ENCODE measurements at regions not wholly inside any gene's neighbourhood (a gene's known extent, or its start where the extent isn't known, plus 50 kb on each side); places are given as distances from the start of the nearest gene placed in this dataset.

- Histone ChIP-seq H3K4me1 (no peaks in the 10 kb centered on the region), H3K27ac (no peak overlapping the region), H3K9ac (ENCODE audit: low read depth in 2 of 2, low read length in 2 of 2) (no peak overlapping the region), H3K27me3 (no peaks in the 10 kb centered on the region), H3K9me3 (no peaks in the 10 kb centered on the region), H3K36me3 (no peaks in the 10 kb centered on the region), H3K4me3 (no peak overlapping the region)
- DNase-seq, result no peak
- TF ChIP-seq CTCF (IDR thresholded peaks at IDR 0.05), result no peak
- intact Hi-C loops (cut with DNase I), result no loop called here
Measured at GRCh38 chr10:63003816-63004453, 129.2 kb upstream of the NRBF2 start.

DNA sequence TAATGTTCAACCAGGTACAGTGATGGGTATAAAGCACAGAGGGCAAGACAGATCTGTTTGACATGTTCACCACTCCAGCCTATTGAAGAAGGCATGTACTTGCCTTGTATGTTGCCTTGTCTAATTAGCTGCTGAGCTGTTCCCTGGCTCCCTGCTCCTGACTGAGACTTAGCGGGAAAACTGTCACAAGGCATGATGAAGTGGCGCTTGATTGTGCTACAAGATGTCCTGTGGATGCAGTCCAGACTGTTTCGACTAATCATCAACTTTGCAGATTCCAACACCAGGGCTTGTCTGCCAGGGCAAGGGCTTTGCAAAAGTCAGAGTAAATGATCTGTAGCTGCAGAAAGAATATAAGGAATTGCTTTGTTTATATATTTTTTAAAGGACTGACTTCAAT, 136.2 kb upstream of the NRBF2 start:
- Histone ChIP-seq H3K4me3 (no peak overlapping the region), H3K36me3 (no peaks in the 10 kb centered on the region), H3K9me3 (no peaks in the 10 kb centered on the region), H3K9ac (ENCODE audit: low read depth in 2 of 2, low read length in 2 of 2) (no peak overlapping the region), H3K27ac (no peak overlapping the region), H3K27me3 (no peaks in the 10 kb centered on the region), H3K4me1 (no peaks in the 10 kb centered on the region)
- DNase-seq, result no peak
- TF ChIP-seq CTCF (IDR thresholded peaks at IDR 0.05), result no peak
- intact Hi-C loops (cut with DNase I), result no loop called here

- no peaks in the 10 kb centered on the region for H3K36me3 ChIP-seq
- H3K4me1 ChIP-seq, result no peaks in the 10 kb centered on the region
- no peak overlapping the region for H3K27ac ChIP-seq
- DNase-seq, result no peak
- no peaks in the 10 kb centered on the region for H3K9me3 ChIP-seq
- no peak overlapping the region for H3K4me3 ChIP-seq
- H3K9ac ChIP-seq (ENCODE audit: low read depth in 2 of 2, low read length in 2 of 2), result no peak overlapping the region
- H3K27me3 ChIP-seq, result no peaks in the 10 kb centered on the region
- TF ChIP-seq CTCF (IDR thresholded peaks at IDR 0.05), result no peak
- intact Hi-C loops (cut with DNase I), result no loop called here
Measured at GRCh38 chr10:62996516-62996915, 136.6 kb upstream of the NRBF2 start.

GRCh38 chr10:62993121-62993520, 140.0 kb upstream of the NRBF2 start:
- Histone ChIP-seq H3K27me3 (no peaks in the 10 kb centered on the region), H3K4me3 (no peak overlapping the region), H3K27ac (no peak overlapping the region), H3K9me3 (no peaks in the 10 kb centered on the region), H3K36me3 (no peaks in the 10 kb centered on the region), H3K4me1 (no peaks in the 10 kb centered on the region), H3K9ac (ENCODE audit: low read depth in 2 of 2, low read length in 2 of 2) (no peak overlapping the region)
- TF ChIP-seq CTCF (IDR thresholded peaks at IDR 0.05), result no peak
- DNase-seq, result no peak
- intact Hi-C loops (cut with DNase I), result no loop called here

DNA sequence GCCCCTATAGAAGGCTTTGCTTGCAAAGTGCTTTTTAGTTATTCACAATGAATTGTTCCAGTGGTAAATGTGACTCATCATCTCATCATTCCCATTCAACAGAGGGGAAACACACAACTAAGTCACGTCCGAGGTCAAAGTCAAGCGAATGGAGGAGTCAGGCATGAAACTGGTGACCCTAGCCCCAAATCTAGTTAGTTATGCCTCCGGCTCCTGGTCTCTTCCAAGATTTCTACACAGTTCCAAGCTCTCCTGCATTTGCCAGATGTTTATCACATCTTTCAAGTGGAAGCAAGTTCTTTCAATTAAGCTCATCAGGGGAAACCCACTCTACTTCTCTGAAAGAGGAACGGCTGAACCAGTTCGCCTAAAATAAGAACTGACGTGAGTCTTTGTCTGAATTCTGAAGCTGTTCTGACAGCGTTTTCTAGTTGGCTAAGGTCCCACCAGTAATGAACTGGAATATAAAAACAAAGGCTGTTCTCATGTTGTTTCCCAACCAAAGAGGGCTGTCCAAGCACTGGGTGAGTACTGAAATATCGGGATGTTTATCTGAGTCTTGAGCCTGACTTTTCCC, 140.9 kb upstream of the NRBF2 start:
- Histone ChIP-seq H3K9me3 (no peaks in the 10 kb centered on the region), H3K36me3 (no peaks in the 10 kb centered on the region), H3K27me3 (no peaks in the 10 kb centered on the region), H3K9ac (ENCODE audit: low read depth in 2 of 2, low read length in 2 of 2) (no peak overlapping the region), H3K27ac (no peak overlapping the region), H3K4me3 (no peak overlapping the region), H3K4me1 (no peaks in the 10 kb centered on the region)
- TF ChIP-seq CTCF (IDR thresholded peaks at IDR 0.05), result no peak
- intact Hi-C loops (cut with DNase I), result no loop called here
- DNase-seq, result no peak

All from colonic mucosa (tissue), 4 donors.